ENCODE measurements at regions not wholly inside any gene's neighbourhood (a gene's known extent, or its start where the extent isn't known, plus 50 kb on each side); places are given as distances from the start of the nearest gene placed in this dataset.

DNA sequence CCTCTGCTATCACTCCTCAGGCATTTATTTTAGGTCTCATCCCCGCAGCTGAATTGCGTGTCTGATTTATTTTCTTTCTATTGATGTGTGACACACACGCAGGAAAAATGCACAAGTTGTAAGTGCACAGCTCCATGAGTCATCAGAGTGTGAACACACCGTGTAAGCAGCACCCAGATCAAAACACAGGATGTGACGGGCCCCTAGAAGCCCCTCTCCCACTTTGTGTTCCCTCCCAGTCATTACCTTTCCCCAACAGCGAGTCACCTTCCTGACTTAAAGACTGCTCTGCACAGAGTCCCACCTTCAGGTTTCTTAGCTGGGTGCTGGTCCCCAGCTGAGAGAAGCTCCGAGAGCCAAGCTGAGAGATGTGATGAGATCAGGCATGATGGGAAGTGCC, 436.7 kb downstream of the MID1IP1 start:
- no peak for TF ChIP-seq NFATC3 (IDR thresholded peaks at IDR 0.05)
- TF ChIP-seq, protein P1, sequence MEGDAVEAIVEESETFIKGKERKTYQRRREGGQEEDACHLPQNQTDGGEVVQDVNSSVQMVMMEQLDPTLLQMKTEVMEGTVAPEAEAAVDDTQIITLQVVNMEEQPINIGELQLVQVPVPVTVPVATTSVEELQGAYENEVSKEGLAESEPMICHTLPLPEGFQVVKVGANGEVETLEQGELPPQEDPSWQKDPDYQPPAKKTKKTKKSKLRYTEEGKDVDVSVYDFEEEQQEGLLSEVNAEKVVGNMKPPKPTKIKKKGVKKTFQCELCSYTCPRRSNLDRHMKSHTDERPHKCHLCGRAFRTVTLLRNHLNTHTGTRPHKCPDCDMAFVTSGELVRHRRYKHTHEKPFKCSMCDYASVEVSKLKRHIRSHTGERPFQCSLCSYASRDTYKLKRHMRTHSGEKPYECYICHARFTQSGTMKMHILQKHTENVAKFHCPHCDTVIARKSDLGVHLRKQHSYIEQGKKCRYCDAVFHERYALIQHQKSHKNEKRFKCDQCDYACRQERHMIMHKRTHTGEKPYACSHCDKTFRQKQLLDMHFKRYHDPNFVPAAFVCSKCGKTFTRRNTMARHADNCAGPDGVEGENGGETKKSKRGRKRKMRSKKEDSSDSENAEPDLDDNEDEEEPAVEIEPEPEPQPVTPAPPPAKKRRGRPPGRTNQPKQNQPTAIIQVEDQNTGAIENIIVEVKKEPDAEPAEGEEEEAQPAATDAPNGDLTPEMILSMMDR (IDR thresholded peaks at IDR 0.05 in 2 of 3, conservative IDR thresholded peaks at IDR 0.05 in 1 of 3; ENCODE audit: insufficient read depth in 2 of 3, low read depth in 1 of 3, low read length in 3 of 3) = no peak
- no peak for TF ChIP-seq EP300 (IDR thresholded peaks at IDR 0.05; ENCODE audit: low read length)
- no peak for TF ChIP-seq PTBP1 (IDR thresholded peaks at IDR 0.05; ENCODE audit: low read depth, low read length)
- TF ChIP-seq, protein P2, sequence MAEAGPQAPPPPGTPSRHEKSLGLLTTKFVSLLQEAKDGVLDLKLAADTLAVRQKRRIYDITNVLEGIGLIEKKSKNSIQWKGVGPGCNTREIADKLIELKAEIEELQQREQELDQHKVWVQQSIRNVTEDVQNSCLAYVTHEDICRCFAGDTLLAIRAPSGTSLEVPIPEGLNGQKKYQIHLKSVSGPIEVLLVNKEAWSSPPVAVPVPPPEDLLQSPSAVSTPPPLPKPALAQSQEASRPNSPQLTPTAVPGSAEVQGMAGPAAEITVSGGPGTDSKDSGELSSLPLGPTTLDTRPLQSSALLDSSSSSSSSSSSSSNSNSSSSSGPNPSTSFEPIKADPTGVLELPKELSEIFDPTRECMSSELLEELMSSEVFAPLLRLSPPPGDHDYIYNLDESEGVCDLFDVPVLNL (CRISPR knock-in tag; IDR thresholded peaks at IDR 0.05; ENCODE audit: low read depth) = no peak
- no peak for TF ChIP-seq HDAC8 (tag; IDR thresholded peaks at IDR 0.05)
- TF ChIP-seq POLR2A (conservative IDR thresholded peaks at IDR 0.05) = no peak
- no peak for TF ChIP-seq NFE2L1 (tag; IDR thresholded peaks at IDR 0.05; ENCODE audit: borderline replicate concordance, low read depth)
- TF ChIP-seq CXXC5 (CRISPR knock-in tag; IDR thresholded peaks at IDR 0.05) = no peak
